Parathyroid adenoma (tissue), 2 donors: ENCODE measurements at regions not wholly inside any gene's neighbourhood (a gene's known extent, or its start where the extent isn't known, plus 50 kb on each side); places are given as distances from the start of the nearest gene placed in this dataset.

Source experiments
- H2AFZ ChIP-seq: fragments of 300-600 bp; sonication (generic); one replicate; pipeline ENCODE4 v1.7.0; 2017; ENCODE audit warnings: antibody characterized with exemption, mild to moderate bottlenecking
- H3K27ac ChIP-seq: fragments of 300-600 bp; sonication (generic); one replicate; pipeline ENCODE4 v1.7.0; 2017
- H3K27me3 ChIP-seq: fragments of 300-600 bp; sonication (generic); one replicate; pipeline ENCODE4 v1.7.0; 2017; ENCODE audit warnings: low read length; ENCODE audit not compliant: control insufficient read depth, insufficient read depth
- H3K36me3 ChIP-seq: fragments of 300-600 bp; sonication (generic); one replicate; pipeline ENCODE4 v1.7.0; 2017; ENCODE audit warnings: low read length; ENCODE audit not compliant: control insufficient read depth, insufficient read depth
- H3K4me1 ChIP-seq: fragments of 300-600 bp; sonication (generic); one replicate; pipeline ENCODE4 v1.7.0; 2017; ENCODE audit warnings: control low read depth
- H3K4me2 ChIP-seq: fragments of 300-600 bp; sonication (generic); one replicate; pipeline ENCODE4 v1.7.0; 2017; ENCODE audit warnings: low read length
- H3K4me3 ChIP-seq: fragments of 300-600 bp; sonication (generic); one replicate; pipeline ENCODE4 v1.7.0; 2017; ENCODE audit warnings: low read depth, low read length
- H3K79me2 ChIP-seq: fragments of 300-600 bp; sonication (generic); one replicate; pipeline ENCODE4 v1.7.0; 2017; ENCODE audit warnings: control low read depth
- H3K9ac ChIP-seq: fragments of 300-600 bp; sonication (generic); one replicate; pipeline ENCODE4 v1.7.0; 2017; ENCODE audit warnings: mild to moderate bottlenecking
- H3K9me3 ChIP-seq: fragments of 300-600 bp; sonication (generic); one replicate; pipeline ENCODE4 v1.7.0; 2017; ENCODE audit warnings: low read length; ENCODE audit not compliant: control insufficient read depth
- CTCF ChIP-seq: fragments of 300-600 bp; sonication (generic); IDR thresholded peaks from one replicate; pipeline ENCODE4 v1.7.0; 2017; ENCODE audit warnings: antibody characterized with exemption, mild to moderate bottlenecking
- donor health status: primary hyperparathyroidism.

- no peak overlapping the region for H3K27ac ChIP-seq
- H3K9me3 ChIP-seq: no peaks in the 10 kb centered on the region
- H3K27me3 ChIP-seq: no peaks in the 10 kb centered on the region
- no peak overlapping the region for H2AFZ ChIP-seq
- H3K4me2 ChIP-seq: no peak overlapping the region
- no peaks in the 10 kb centered on the region for H3K36me3 ChIP-seq
- H3K4me3 ChIP-seq: no peak overlapping the region
- H3K9ac ChIP-seq: no peak overlapping the region
- no peaks in the 10 kb centered on the region for H3K79me2 ChIP-seq
- TF ChIP-seq CTCF: no peak
- H3K4me1 ChIP-seq: no peaks in the 10 kb centered on the region
These were observed 591.6 kb downstream of the PTPRU start for GRCh38 chr1:29827801-29828525.

GRCh38 chr1:29827237-29827750, 591.0 kb downstream of the PTPRU start:
- no peaks in the 10 kb centered on the region for H3K27me3 ChIP-seq
- H3K9ac ChIP-seq: no peak overlapping the region
- H3K9me3 ChIP-seq: no peaks in the 10 kb centered on the region
- no peak for TF ChIP-seq CTCF
- no peak overlapping the region for H3K27ac ChIP-seq
- no peak overlapping the region for H3K4me3 ChIP-seq
- no peak overlapping the region for H2AFZ ChIP-seq
- H3K79me2 ChIP-seq: no peaks in the 10 kb centered on the region
- H3K4me2 ChIP-seq: no peak overlapping the region
- no peaks in the 10 kb centered on the region for H3K36me3 ChIP-seq
- no peaks in the 10 kb centered on the region for H3K4me1 ChIP-seq

- H3K79me2 ChIP-seq: no peaks in the 10 kb centered on the region
- H3K27me3 ChIP-seq: no peaks in the 10 kb centered on the region
- no peaks in the 10 kb centered on the region for H3K36me3 ChIP-seq
- no peak overlapping the region for H3K4me2 ChIP-seq
- no peaks in the 10 kb centered on the region for H3K4me1 ChIP-seq
- H3K9me3 ChIP-seq: no peaks in the 10 kb centered on the region
- TF ChIP-seq CTCF: no peak
- no peak overlapping the region for H3K9ac ChIP-seq
- no peak overlapping the region for H3K27ac ChIP-seq
- no peak overlapping the region for H2AFZ ChIP-seq
- no peak overlapping the region for H3K4me3 ChIP-seq
These were observed 590.3 kb downstream of the PTPRU start for GRCh38 chr1:29826646-29827045.

- Histone ChIP-seq H3K9me3 (no peaks in the 10 kb centered on the region), H3K27ac (no peak overlapping the region), H2AFZ (no peak overlapping the region), H3K79me2 (no peaks in the 10 kb centered on the region), H3K27me3 (no peaks in the 10 kb centered on the region), H3K9ac (no peak overlapping the region), H3K4me1 (no peaks in the 10 kb centered on the region), H3K36me3 (no peaks in the 10 kb centered on the region), H3K4me3 (no peak overlapping the region), H3K4me2 (no peak overlapping the region)
- no peak for TF ChIP-seq CTCF
These were observed 589.7 kb downstream of the PTPRU start for GRCh38 chr1:29825941-29826415.
